ENCODE measurements at regions not wholly inside any gene's neighbourhood (a gene's known extent, or its start where the extent isn't known, plus 50 kb on each side); places are given as distances from the start of the nearest gene placed in this dataset.

- DNase-seq (ENCODE audit: low read depth) (no peak), FAIRE-seq (no peak)
- Histone ChIP-seq H3K27me3 (ENCODE audit: control insufficient read depth, insufficient read depth, low read length) (peaks cover 2% of the 10 kb centered on the region), H3K36me3 (ENCODE audit: control insufficient read depth, insufficient read depth, low read length) (no peaks in the 10 kb centered on the region), H3K4me3 (ENCODE audit: low read depth, low read length) (no peak overlapping the region)
- TF ChIP-seq CTCF (IDR thresholded peaks at IDR 0.05; ENCODE audit: insufficient read depth, low read length, severe bottlenecking) = no peak
These were observed 52.9 kb upstream of the MLN start for GRCh38 chr6:33856655-33857054.

- DNase-seq (ENCODE audit: low read depth) (no peak), FAIRE-seq (no peak)
- H3K4me3 ChIP-seq (ENCODE audit: low read depth, low read length) = no peak overlapping the region
- H3K36me3 ChIP-seq (ENCODE audit: control insufficient read depth, insufficient read depth, low read length) = no peaks in the 10 kb centered on the region
- no peak for TF ChIP-seq CTCF (IDR thresholded peaks at IDR 0.05; ENCODE audit: insufficient read depth, low read length, severe bottlenecking)
- peaks cover 2% of the 10 kb centered on the region for H3K27me3 ChIP-seq (ENCODE audit: control insufficient read depth, insufficient read depth, low read length)
These were observed 52.3 kb upstream of the MLN start for GRCh38 chr6:33856031-33856590.

GRCh38 chr6:33854572-33855030 is 50.8 kb upstream of the MLN start:
- FAIRE-seq (no peak), DNase-seq (ENCODE audit: low read depth) (no peak)
- peaks cover 6% of the 10 kb centered on the region for H3K27me3 ChIP-seq (ENCODE audit: control insufficient read depth, insufficient read depth, low read length)
- no peak for TF ChIP-seq CTCF (IDR thresholded peaks at IDR 0.05; ENCODE audit: insufficient read depth, low read length, severe bottlenecking)
- no peaks in the 10 kb centered on the region for H3K36me3 ChIP-seq (ENCODE audit: control insufficient read depth, insufficient read depth, low read length)
- H3K4me3 ChIP-seq (ENCODE audit: low read depth, low read length) = no peak overlapping the region

GRCh38 chr6:33853736-33854135 is 49.9 kb upstream of the MLN start:
- H3K4me3 ChIP-seq (ENCODE audit: low read depth, low read length) = no peak overlapping the region
- TF ChIP-seq CTCF (IDR thresholded peaks at IDR 0.05; ENCODE audit: insufficient read depth, low read length, severe bottlenecking) = no peak

More at GRCh38 chr6:33853736-33854135, 49.9 kb upstream of the MLN start:
- no peak for FAIRE-seq
- Histone ChIP-seq H3K27me3 (ENCODE audit: control insufficient read depth, insufficient read depth, low read length) (peaks cover 6% of the 10 kb centered on the region), H3K36me3 (ENCODE audit: control insufficient read depth, insufficient read depth, low read length) (no peaks in the 10 kb centered on the region)
- DNase-seq (ENCODE audit: low read depth) = no peak

Data from bronchial epithelial cell (primary cell).